ENCODE measurements at regions not wholly inside any gene's neighbourhood (a gene's known extent, or its start where the extent isn't known, plus 50 kb on each side); places are given as distances from the start of the nearest gene placed in this dataset.

- Histone ChIP-seq H3K4me1 (no peaks in the 10 kb centered on the region), H3K27ac (no peak overlapping the region), H3K27me3 (no peaks in the 10 kb centered on the region), H3K9me3 (no peaks in the 10 kb centered on the region), H3K36me3 (no peaks in the 10 kb centered on the region), H3K4me3 (no peak overlapping the region)
- TF ChIP-seq EP300 (IDR thresholded peaks at IDR 0.05; ENCODE audit: low read depth), result no peak
- no peak for TF ChIP-seq POLR2A (IDR thresholded peaks at IDR 0.05)
- TF ChIP-seq POLR2AphosphoS5 (IDR thresholded peaks at IDR 0.05), result no peak
- no peak for TF ChIP-seq CTCF (IDR thresholded peaks at IDR 0.05)
- in situ Hi-C loops (cut with MboI; ENCODE audit: low pct_ligation_motif_present in 1 of 4, low pct_unique_long_range_greater_than_20kb in 1 of 4, low sequenced_read_pairs in 3 of 4), result no loop called here
- WGBS, 2 donors (ENCODE audit: low coverage in 1 of 2), result 78 to 90% methylated on average over 1 to 2 of the region's 2 CpGs
- intact Hi-C loops (cut with DNase I; ENCODE audit: low total_unique reads), result no loop called here
- no peak for DNase-seq
These were observed 959.3 kb downstream of the SH3BGRL start for GRCh38 chrX:82161195-82161594.

GRCh38 chrX:82163701-82164100 lies 961.8 kb downstream of the SH3BGRL start:
- intact Hi-C loops (cut with DNase I; ENCODE audit: low total_unique reads) (no loop called here), in situ Hi-C loops (cut with MboI; ENCODE audit: low pct_ligation_motif_present in 1 of 4, low pct_unique_long_range_greater_than_20kb in 1 of 4, low sequenced_read_pairs in 3 of 4) (no loop called here)
- H3K4me1 ChIP-seq, result no peaks in the 10 kb centered on the region

GRCh38 chrX:82196866-82197265 lies 995.0 kb downstream of the SH3BGRL start:
- Histone ChIP-seq H3K36me3 (no peaks in the 10 kb centered on the region), H3K4me1 (no peaks in the 10 kb centered on the region), H3K4me3 (no peak overlapping the region), H3K27me3 (no peaks in the 10 kb centered on the region), H3K27ac (no peak overlapping the region), H3K9me3 (no peaks in the 10 kb centered on the region)
- intact Hi-C loops (cut with DNase I; ENCODE audit: low total_unique reads) (no loop called here), in situ Hi-C loops (cut with MboI; ENCODE audit: low pct_ligation_motif_present in 1 of 4, low pct_unique_long_range_greater_than_20kb in 1 of 4, low sequenced_read_pairs in 3 of 4) (no loop called here)
- no peak for DNase-seq
- TF ChIP-seq POLR2AphosphoS5 (IDR thresholded peaks at IDR 0.05) (no peak), CTCF (IDR thresholded peaks at IDR 0.05) (no peak), POLR2A (IDR thresholded peaks at IDR 0.05) (no peak), EP300 (IDR thresholded peaks at IDR 0.05; ENCODE audit: low read depth) (no peak)
- 72% methylated on average over 1 of the region's 1 CpG; no CpG with 5 or more reads in 1 of the 2 donors for WGBS, 2 donors (ENCODE audit: low coverage in 1 of 2)

More at GRCh38 chrX:82163701-82164100, 961.8 kb downstream of the SH3BGRL start:
- DNase-seq, result no peak
- H3K36me3 ChIP-seq, result no peaks in the 10 kb centered on the region
- H3K4me3 ChIP-seq, result no peak overlapping the region
- no peak overlapping the region for H3K27ac ChIP-seq
- H3K27me3 ChIP-seq, result no peaks in the 10 kb centered on the region
- no peaks in the 10 kb centered on the region for H3K9me3 ChIP-seq
- TF ChIP-seq CTCF (IDR thresholded peaks at IDR 0.05), result no peak
- no peak for TF ChIP-seq POLR2AphosphoS5 (IDR thresholded peaks at IDR 0.05)
- TF ChIP-seq POLR2A (IDR thresholded peaks at IDR 0.05), result no peak

- no peaks in the 10 kb centered on the region for H3K4me1 ChIP-seq
- H3K9me3 ChIP-seq, result no peaks in the 10 kb centered on the region
- DNase-seq, result no peak
- no peaks in the 10 kb centered on the region for H3K36me3 ChIP-seq
- intact Hi-C loops (cut with DNase I; ENCODE audit: low total_unique reads) (no loop called here), in situ Hi-C loops (cut with MboI; ENCODE audit: low pct_ligation_motif_present in 1 of 4, low pct_unique_long_range_greater_than_20kb in 1 of 4, low sequenced_read_pairs in 3 of 4) (no loop called here)
- H3K4me3 ChIP-seq, result no peak overlapping the region
- 46% methylated on average over 3 of the region's 3 CpGs; no CpG with 5 or more reads in 1 of the 2 donors for WGBS, 2 donors (ENCODE audit: low coverage in 1 of 2)
- H3K27ac ChIP-seq, result no peak overlapping the region
- TF ChIP-seq POLR2A (IDR thresholded peaks at IDR 0.05), result no peak
- TF ChIP-seq EP300 (IDR thresholded peaks at IDR 0.05; ENCODE audit: low read depth), result no peak
- no peak for TF ChIP-seq CTCF (IDR thresholded peaks at IDR 0.05)
- no peak for TF ChIP-seq POLR2AphosphoS5 (IDR thresholded peaks at IDR 0.05)
- no peaks in the 10 kb centered on the region for H3K27me3 ChIP-seq
These were observed 1007.1 kb downstream of the SH3BGRL start for GRCh38 chrX:82208975-82209374.

Data from transverse colon (tissue), 4 donors.